Karpas-422 (cell line): ENCODE measurements at regions not wholly inside any gene's neighbourhood (a gene's known extent, or its start where the extent isn't known, plus 50 kb on each side); places are given as distances from the start of the nearest gene placed in this dataset.
"Not testable (repeated sequence)": the region's sequence is repeated elsewhere in the genome, so short reads cannot be mapped to it uniquely, and the experiment has no call there.

Experiments
- DNase-seq: peaks from one replicate; pipeline ENCODE4 v3.0.0-alpha.2; 2015
- H2AFZ ChIP-seq: fragments of 200-600 bp; sonication (generic); 2 replicates; pipeline ENCODE4 v1.6.1; 2014; ENCODE audit warnings: antibody characterized with exemption, low read length, mixed read lengths
- H3K27ac ChIP-seq: fragments of 200-600 bp; sonication (generic); 2 replicates; pipeline ENCODE4 v1.5.1; 2014; ENCODE audit warnings: mild to moderate bottlenecking, low read length, moderate library complexity
- H3K27me3 ChIP-seq: fragments of 200-600 bp; sonication (generic); 2 replicates; pipeline ENCODE4 v1.6.1; 2014; ENCODE audit warnings: low read length, mixed read lengths
- H3K36me3 ChIP-seq: fragments of 200-600 bp; sonication (generic); 2 replicates; pipeline ENCODE4 v1.6.1; 2014; ENCODE audit warnings: low read length, mixed read lengths; ENCODE audit not compliant: insufficient read depth
- H3K4me1 ChIP-seq: fragments of 200-600 bp; sonication (generic); 2 replicates; pipeline ENCODE4 v1.6.1; 2014; ENCODE audit warnings: mild to moderate bottlenecking, low read length, mixed read lengths
- H3K4me2 ChIP-seq: fragments of 200-600 bp; sonication (generic); 2 replicates; pipeline ENCODE4 v1.6.1; 2014; ENCODE audit warnings: low read length, low read depth, mild to moderate bottlenecking; ENCODE audit not compliant: poor library complexity, severe bottlenecking
- H3K4me3 ChIP-seq: fragments of 200-600 bp; sonication (generic); 2 replicates; pipeline ENCODE4 v1.5.1; 2014; ENCODE audit warnings: mild to moderate bottlenecking, antibody characterized with exemption, low read length, mixed read lengths
- H3K79me2 ChIP-seq: fragments of 200-600 bp; sonication (generic); 2 replicates; pipeline ENCODE4 v1.6.1; 2014; ENCODE audit warnings: mild to moderate bottlenecking, low read length, mixed read lengths
- H3K9ac ChIP-seq: fragments of 200-600 bp; sonication (generic); 2 replicates; pipeline ENCODE4 v1.6.0; 2014; ENCODE audit warnings: low read length
- H3K9me2 ChIP-seq: fragments of 200-600 bp; sonication (generic), shearing (Covaris generic); replicated peaks from 2 replicates; pipeline ENCODE4 v1.6.0; 2014; ENCODE audit warnings: mild to moderate bottlenecking, low read length, moderate library complexity; ENCODE audit not compliant: insufficient read depth
- H3K9me3 ChIP-seq: fragments of 300-700, 200-600 bp; sonication (generic); 2 replicates; pipeline ENCODE4 v1.6.1; 2014; ENCODE audit warnings: low read length, mixed read lengths
- H4K20me1 ChIP-seq: fragments of 200-600 bp; sonication (generic); 2 replicates; pipeline ENCODE4 v1.6.1; 2014; ENCODE audit warnings: mild to moderate bottlenecking, antibody characterized with exemption, low read length, low read depth; ENCODE audit not compliant: insufficient read depth

- H4K20me1 ChIP-seq, H3K79me2 ChIP-seq, H3K9me3 ChIP-seq, DNase-seq, H2AFZ ChIP-seq, H3K4me3 ChIP-seq, H3K4me2 ChIP-seq, H3K27me3 ChIP-seq, H3K27ac ChIP-seq, H3K9me2 ChIP-seq, H3K4me1 ChIP-seq, H3K9ac ChIP-seq, H3K36me3 ChIP-seq: not testable (repeated sequence)
These were observed 2824.5 kb downstream of the RPIA start for GRCh38 chr2:91515966-91516365.

DNA sequence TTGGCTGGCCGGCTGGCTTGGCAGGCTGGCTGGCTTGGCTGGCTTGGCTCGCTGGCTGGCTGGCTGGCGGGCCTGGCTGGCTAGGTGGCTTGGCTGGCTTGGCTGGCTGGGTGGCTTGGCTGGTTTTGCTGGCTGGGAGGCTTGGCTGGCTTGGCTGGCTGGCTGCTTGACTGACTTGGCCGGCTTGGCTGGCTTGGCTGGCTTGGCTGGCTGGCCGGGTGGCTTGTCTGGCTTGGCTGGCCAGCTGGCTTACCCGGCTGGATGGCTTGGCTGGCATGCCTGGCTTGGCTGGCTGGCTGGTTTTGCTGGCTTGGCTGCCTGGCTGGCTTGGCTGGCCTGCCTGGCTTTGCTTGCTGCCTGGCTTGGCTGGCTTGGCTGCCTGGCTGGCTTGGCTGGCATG is 2825.2 kb downstream of the RPIA start:
- not testable (repeated sequence) for H3K9me2 ChIP-seq, H3K27me3 ChIP-seq, H3K4me3 ChIP-seq, DNase-seq, H3K79me2 ChIP-seq, H2AFZ ChIP-seq, H3K36me3 ChIP-seq, H4K20me1 ChIP-seq, H3K27ac ChIP-seq, H3K4me2 ChIP-seq, H3K9ac ChIP-seq, H3K4me1 ChIP-seq, H3K9me3 ChIP-seq

DNA sequence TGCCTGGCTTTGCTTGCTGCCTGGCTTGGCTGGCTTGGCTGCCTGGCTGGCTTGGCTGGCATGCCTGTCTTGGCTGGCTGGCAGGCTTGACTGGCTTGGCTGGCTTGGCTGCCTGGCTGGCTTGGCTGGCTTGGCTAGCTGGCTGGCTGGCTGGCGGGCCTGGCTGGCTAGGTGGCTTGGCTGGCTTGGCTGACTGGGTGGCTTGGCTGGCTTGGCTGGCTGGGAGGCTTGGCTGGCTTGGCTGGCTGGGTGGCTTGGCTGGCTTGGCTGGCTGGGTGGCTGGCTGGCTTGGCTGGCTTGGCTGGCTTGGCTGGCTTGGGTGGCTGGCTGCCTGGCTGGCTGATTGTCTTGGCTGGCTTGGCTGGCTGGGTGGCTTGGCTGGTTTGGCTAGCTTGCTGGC is 2826.4 kb downstream of the RPIA start:
- not testable (repeated sequence) for DNase-seq, H3K9me2 ChIP-seq, H4K20me1 ChIP-seq, H3K27me3 ChIP-seq, H3K4me2 ChIP-seq, H3K9me3 ChIP-seq, H3K4me3 ChIP-seq, H3K36me3 ChIP-seq, H3K4me1 ChIP-seq, H3K27ac ChIP-seq, H2AFZ ChIP-seq, H3K79me2 ChIP-seq, H3K9ac ChIP-seq

DNA sequence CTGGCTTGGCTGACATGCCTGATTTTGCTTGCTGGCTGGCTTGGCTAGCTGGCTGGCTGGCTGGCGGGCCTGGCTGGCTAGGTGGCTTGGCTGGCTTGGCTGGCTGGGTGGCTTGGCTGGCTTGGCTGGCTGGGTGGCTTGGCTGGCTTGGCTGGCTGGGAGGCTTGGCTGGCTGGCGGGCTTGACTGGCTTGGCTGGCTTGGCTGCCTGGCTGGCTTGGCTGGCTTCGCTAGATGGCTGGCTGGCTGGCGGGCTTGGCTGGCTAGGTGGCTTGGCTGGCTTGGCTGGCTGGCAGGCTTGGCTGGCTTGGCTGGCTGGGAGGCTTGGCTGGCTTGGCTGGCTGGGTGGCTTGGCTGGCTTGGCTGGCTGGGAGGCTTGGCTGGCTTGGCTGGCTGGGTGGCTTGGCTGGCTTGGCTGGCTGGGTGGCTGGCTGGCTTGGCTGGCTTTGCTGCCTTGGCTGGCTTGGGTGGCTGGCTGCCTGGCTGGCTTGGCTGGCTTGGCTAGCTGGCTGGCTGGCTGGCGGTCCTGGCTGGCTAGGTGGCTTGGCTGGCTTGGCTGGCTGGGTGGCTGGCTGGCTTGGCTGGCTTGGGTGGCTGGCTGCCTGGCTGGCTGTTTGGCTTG is 2827.0 kb downstream of the RPIA start:
- H3K4me3 ChIP-seq, H3K79me2 ChIP-seq, H3K4me1 ChIP-seq, H3K9me3 ChIP-seq, H4K20me1 ChIP-seq, H3K9me2 ChIP-seq, H3K4me2 ChIP-seq, H3K9ac ChIP-seq, H3K27me3 ChIP-seq, DNase-seq, H2AFZ ChIP-seq, H3K27ac ChIP-seq, H3K36me3 ChIP-seq: not testable (repeated sequence)

- H3K9me2 ChIP-seq, H3K9me3 ChIP-seq, DNase-seq, H3K4me2 ChIP-seq, H3K4me3 ChIP-seq, H3K27me3 ChIP-seq, H3K27ac ChIP-seq, H3K9ac ChIP-seq, H2AFZ ChIP-seq, H4K20me1 ChIP-seq, H3K36me3 ChIP-seq, H3K4me1 ChIP-seq, H3K79me2 ChIP-seq: not testable (repeated sequence)
These were observed 2827.9 kb downstream of the RPIA start for GRCh38 chr2:91519359-91519758.

DNA sequence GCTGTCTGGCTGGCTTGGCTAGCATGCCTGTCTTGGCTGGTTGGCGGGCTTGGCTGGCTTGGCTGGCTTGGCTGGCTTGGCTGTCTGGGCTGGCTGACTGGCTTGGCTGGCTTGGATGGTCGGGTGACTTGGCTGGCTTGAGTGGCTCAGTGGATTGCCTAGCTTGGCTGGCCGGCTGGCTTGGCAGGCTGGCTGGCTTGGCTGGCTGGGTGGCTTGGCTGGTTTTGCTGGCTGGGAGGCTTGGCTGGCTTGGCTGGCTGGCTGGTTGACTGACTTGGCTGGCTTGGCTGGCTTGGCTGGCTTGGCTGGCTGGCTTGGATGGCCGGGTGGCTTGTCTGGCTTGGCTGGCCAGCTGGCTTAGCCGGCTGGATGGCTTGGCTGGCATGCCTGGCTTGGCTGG is 2828.4 kb downstream of the RPIA start:
- not testable (repeated sequence) for H3K4me3 ChIP-seq, H3K9ac ChIP-seq, H2AFZ ChIP-seq, H3K36me3 ChIP-seq, H4K20me1 ChIP-seq, H3K4me1 ChIP-seq, H3K9me3 ChIP-seq, DNase-seq, H3K27ac ChIP-seq, H3K9me2 ChIP-seq, H3K27me3 ChIP-seq, H3K4me2 ChIP-seq, H3K79me2 ChIP-seq

GRCh38 chr2:91520523-91520922 is 2829.1 kb downstream of the RPIA start:
- not testable (repeated sequence) for H3K79me2 ChIP-seq, H2AFZ ChIP-seq, H3K9me2 ChIP-seq, H3K36me3 ChIP-seq, H3K4me3 ChIP-seq, H3K9ac ChIP-seq, H3K4me2 ChIP-seq, H4K20me1 ChIP-seq, H3K27me3 ChIP-seq, H3K4me1 ChIP-seq, DNase-seq, H3K27ac ChIP-seq, H3K9me3 ChIP-seq

- not testable (repeated sequence) for H3K4me3 ChIP-seq, H3K27me3 ChIP-seq, H3K9me2 ChIP-seq, H3K79me2 ChIP-seq, H4K20me1 ChIP-seq, H3K36me3 ChIP-seq, H3K9me3 ChIP-seq, H3K9ac ChIP-seq, DNase-seq, H3K4me1 ChIP-seq, H3K4me2 ChIP-seq, H2AFZ ChIP-seq, H3K27ac ChIP-seq
These were observed 2829.6 kb downstream of the RPIA start for GRCh38 chr2:91520972-91521535.

DNA sequence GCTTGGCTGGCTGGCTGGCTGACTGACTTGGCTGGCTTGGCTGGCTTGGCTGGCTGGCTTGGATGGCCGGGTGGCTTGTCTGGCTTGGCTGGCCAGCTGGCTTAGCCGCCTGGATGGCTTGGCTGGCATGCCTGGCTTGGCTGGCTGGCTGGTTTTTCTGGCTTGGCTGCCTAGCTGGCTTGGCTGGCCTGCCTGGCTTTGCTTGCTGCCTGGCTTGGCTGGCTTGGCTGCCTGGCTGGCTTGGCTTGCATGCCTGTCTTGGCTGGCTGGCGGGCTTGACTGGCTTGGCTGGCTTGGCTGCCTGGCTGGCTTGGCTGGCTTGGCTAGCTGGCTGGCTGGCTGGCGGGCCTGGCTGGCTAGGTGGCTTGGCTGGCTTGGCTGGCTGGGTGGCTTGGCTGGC is 2830.5 kb downstream of the RPIA start:
- H2AFZ ChIP-seq, H3K4me3 ChIP-seq, DNase-seq, H3K9ac ChIP-seq, H3K4me1 ChIP-seq, H3K9me2 ChIP-seq, H3K36me3 ChIP-seq, H3K27ac ChIP-seq, H3K9me3 ChIP-seq, H3K27me3 ChIP-seq, H4K20me1 ChIP-seq, H3K79me2 ChIP-seq, H3K4me2 ChIP-seq: not testable (repeated sequence)
